NCI-H1105 (cell line): ENCODE measurements at regions not wholly inside any gene's neighbourhood (a gene's known extent, or its start where the extent isn't known, plus 50 kb on each side); places are given as distances from the start of the nearest gene placed in this dataset.
"Not testable (repeated sequence)": the region's sequence is repeated elsewhere in the genome, so short reads cannot be mapped to it uniquely, and the experiment has no call there.

Source experiments
- DNase-seq: peaks from one replicate; lab custom pipeline; 2025; lab: John Stamatoyannopoulos, UW

DNA sequence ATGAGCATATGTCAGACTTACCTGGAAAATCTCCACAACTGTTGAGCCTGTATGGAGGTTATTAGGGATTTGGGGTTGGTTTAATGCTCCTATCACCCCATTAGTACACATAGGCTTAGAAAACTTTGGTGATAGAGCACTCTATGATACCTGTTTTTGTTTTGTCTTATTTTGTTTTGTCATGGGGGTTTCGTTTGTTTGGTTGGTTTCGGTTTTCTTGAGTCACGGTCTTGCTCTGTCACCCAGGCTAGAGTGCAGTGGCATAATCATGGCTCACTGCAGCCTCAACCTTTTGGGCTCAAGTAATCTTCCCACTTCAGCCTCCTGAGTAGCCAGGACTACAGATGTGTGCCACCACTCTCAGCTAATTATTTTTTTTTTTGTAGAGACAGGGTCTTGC lies 70.0 kb downstream of the MZT1 start:
- DNase-seq, result no peak

DNA sequence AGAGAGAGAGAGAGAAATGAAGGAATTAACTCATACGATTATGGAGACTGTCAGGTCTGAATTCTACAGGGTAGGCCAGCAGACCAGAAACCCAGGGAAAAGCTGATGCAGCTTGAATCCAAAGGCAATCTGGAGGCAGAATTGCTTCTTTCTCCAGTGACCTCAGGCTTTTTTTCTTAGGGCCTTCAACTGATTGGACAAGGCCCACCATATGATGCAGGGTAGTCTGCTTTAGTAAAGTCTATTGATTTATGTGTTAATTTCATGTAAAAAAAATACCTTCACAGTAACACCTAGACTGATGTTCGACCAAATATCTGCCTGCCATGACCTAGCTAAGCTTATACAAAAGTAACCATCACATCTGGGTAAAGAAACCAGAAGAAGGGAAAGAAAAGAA lies 71.1 kb downstream of the MZT1 start:
- no peak for DNase-seq

DNA sequence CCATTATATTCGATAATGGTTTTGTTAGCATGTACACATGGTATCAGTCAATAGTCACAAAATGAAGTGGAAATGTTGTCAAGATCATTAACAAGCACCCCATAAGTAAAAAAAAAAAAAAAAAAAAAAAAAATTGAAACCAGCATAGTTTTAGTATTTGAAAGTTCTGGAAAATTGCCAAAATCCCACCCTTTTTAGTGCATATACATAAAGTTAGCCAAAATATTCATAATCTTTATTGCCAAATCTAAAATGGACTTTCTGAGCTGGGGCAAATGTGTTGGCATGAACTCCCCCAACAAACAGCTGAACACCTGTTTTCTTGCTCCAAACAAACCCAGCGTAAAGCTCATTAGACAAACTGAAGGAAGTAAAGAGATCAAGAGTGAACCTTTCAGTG lies 73.9 kb downstream of the MZT1 start:
- no peak for DNase-seq

DNA sequence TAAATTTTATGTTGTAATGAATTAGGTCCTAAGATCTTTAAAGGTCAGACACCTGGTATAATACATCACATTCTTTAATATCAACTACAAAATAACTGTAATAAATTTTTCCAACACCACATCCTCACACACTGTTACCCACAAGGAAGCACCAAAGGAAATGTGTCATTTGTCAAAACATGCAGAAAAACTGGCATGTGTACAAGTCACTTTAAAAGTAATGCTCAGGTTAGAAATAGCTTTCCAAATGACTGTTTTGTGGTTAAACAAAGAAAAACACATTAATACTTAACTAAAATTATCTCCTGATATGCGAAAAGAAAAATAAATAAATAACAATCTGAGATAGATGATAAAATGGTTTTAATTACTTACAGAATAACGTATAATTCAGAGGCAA lies 74.7 kb downstream of the MZT1 start:
- DNase-seq, result no peak

DNA sequence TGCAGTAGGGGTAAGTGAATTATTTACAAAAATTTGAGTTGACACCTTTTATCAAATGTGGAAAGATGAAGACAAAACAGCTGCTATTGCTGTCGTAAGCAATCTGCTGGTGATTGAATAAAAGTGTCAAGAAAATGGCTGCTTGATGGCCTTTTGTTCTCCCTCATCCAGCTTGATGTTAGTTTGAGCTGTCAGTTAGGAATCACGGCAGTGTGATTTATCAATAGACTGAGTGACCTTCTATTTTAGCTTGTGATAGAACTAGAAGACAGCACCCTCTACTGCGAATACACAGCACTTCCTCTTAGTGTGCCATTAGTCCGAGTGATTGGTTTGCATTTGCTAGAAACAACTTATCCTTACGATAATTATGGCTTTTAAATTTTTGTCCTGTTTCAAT lies 76.3 kb downstream of the MZT1 start:
- DNase-seq, result peak; percentile 3

DNA sequence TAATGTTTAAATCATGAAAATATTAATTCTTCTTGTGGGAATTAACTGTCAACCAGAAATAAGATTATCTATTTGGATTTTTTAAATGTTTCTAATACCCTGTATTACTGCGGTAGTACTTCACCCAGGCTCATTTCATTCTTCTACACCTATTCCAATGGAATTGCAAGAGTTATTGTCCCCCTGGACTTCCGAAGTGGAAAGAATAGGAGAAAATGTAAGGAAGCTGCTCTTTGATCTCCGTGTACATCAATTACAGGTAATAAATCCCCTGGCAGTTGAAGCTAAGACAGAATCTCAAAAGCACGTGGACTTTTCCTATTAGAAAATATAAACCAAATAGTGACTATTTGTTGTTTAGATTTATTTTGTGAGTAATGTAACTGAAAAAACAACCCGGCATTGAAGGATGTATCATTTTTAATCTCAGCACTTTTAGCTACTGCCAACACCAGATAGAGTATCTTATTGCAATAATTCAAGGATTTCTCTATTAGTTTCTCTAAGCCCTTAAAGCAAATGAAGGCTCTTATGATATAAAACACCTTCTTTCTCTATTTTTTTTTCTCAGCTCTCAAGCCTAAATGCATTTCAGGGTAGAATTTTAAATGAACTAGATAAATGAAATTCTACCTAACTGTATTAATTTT lies 77.3 kb downstream of the MZT1 start:
- DNase-seq, result no peak

DNA sequence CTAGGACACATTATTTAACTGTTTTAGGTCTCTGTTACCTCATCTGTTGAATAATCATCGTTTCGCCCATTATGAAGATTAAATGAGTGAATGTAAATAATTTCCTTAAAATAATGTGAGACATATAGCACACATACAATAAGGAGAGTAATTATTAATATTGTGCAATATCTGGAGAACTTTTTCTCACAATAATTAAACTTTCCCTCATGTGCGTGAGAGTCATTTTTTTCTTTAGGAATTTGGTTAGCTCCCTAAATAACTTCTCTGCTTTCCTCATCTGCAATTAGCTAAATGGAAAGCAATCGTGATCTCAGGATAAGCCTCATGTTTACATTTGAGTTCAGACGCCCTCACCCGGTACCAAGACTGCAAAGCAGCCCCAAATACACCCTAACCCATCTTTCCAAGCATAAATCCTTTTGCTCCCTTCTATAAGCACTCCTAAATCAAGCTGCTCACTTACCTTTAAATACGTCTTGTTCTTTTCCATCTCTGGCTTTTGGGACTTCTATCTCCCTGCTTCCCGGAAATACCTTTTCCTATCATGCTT lies 78.8 kb downstream of the MZT1 start:
- no peak for DNase-seq

DNA sequence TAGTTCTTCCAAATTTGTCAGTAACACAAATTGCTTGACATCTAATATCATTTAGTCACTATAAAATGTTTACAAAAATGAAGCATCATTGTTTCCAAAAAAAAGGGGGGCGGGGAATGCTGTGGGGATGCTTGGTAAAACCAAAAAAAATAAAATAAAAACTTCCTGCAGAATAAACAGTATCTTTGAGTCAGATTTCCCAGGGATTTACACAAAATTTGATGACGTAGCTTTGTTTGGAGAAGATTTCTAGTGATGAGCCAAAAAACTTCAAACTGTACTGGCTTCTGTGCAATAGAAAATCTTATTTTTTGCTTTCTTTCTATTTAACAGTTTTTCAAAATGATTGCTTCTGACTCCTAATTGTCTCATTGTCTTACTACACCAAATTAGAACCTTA lies 80.0 kb downstream of the MZT1 start:
- no peak for DNase-seq

DNA sequence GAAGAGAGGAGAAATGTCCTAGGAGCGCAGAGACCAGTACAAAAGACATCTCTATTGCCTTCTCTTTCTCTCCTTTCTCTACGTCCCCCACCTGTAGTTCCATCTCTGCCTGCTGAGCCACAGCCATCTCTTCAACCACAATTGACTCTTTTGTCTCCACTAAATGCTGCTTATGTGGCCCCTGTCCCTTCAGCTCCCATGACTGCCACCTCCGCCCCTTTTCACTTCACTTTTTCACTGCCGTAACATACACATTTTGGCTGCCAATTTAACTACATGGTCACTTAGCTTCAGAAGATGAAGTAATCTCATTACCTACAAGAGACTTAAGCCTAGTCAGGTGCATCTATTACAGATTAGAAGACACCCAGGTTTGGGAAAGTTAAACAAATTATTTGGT lies 81.9 kb downstream of the MZT1 start:
- DNase-seq, result no peak

DNA sequence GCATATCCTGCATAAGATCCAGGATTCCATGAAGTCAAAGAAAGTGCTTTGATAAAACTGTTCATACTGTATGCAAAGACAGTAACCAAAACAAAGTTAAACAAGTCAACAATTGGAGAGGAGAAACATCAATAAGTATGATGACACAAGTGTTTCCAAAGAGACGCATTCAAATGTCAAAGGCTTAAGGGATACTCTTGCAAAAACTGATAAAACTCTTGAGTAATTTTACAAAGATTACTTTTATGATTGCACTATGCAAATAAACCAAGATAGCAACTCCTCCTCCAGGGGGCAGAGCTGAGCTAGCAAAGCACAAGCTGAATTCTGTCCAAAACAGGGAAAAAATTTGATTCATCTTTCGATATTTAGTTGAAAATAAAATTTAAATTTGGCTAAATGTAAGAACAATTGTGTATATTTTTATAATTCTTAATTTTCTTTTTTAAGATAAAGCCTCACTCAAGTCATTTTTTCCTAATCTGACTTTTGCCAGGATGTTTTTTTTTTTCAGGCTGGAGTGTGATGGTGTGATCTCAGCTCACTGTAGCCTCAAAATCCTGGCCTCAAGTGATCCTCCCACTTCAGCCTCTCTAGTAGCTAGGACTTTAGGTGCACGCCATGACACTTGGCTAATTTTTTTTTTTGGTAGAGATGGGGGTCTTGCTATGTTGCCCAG lies 84.0 kb downstream of the MZT1 start:
- no peak for DNase-seq

DNA sequence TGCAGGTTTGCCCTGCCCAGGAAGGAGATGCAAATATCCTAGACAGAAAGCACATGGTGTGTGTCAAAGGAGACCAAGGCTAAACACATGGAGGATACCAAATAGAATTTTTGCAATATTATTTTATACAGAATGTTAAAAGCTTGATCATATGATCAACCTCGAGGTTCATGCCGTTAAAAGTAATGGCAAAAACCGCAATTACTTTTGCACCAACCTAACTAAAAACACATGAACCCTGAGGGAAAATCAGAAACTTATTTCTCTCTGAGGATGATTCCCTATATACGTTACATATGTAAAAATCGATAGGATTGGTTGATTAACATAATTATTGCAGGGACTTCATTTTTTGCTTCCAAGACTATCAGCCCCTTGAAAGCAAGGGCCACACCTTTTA lies 88.1 kb downstream of the MZT1 start:
- DNase-seq, result no peak

DNA sequence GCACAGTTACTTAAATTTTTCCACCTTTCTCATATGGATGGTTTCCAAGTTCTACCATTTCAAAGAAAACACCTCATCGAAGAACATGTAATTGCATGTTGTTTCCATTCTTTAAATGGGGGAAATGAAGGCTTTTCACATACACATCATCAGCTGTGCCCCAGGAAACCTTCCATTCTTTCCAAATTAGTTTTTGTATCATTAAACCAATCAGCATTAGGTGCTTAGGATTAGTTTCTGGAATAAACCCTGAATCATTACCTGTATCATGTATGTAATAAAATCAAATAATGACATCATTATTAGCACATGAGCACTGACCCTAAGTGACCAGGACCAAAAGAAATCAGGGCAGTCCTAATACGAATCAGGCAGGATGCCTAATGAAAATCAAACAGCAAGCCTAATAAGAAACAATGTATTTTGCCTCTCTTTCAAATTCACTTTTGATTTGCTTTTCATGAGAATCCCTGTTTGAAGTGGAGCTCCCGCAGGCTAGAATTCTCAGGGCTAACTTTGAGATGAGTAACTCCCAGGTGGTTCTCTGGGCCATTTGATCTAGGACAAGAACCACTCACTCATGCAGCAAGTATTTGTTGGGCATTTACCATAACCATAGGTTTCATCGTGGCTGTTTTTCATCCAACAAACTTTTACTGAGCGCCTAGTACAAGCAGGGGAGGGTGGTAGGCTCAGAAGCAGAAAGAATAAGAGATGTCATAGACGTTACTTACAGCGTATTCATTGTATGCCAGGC lies 89.2 kb downstream of the MZT1 start:
- DNase-seq, result no peak

DNA sequence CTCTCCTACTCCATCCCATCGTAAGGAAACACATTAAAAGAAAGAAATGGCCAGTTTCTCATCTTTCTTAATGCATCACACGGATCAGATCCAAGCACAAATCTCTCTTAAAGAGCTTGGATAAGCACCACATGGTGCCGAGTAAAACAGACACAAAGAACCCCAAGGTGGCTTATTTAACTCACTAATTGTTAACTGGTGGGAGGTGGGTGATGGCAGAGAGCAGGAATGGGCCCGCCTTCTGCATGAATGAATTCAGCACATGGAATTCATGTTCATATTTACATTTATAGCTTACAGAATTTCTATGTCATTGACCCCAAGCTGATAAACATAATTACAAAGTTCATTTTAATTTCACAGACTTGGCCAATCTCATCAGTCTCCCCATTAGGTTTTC lies 89.9 kb downstream of the MZT1 start:
- no peak for DNase-seq

DNA sequence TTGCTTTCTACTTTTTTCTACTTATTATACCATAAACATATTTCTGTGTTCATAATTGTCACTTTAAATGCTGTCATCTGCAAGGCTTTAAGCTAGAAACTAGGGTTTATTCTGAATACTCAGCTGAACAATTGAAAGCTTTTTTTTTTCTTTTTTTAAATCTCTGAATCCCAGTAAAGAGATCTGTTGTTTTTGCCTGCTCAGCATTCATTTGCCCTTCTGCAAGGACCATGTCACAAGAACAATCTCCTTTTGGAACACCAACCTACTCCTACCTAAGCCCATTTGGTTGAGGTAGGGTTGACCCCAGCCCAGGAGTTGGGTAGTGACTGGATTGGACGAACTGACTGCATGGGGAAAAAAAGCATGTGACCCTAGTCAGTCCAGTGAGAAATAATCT lies 92.6 kb downstream of the MZT1 start:
- DNase-seq, result no peak

DNA sequence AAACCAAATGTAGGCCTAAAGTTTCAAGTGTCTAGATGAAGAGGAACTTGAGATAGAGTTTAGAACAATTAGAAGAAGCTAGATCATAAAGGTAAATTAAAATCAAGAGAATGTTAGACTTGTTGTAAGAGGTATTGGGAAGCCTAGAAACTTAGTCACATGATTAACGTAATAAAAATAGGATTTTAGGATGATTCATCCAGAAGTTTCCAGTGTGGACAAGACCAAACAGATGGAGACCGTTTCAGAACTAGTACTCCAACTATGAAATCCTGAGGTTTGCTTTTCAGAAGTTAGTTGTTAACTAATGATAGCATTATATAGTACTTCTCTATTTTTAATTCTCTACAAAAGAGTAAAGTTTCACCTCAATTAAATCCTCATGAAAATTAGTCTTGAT lies 104.9 kb downstream of the MZT1 start:
- no peak for DNase-seq

DNA sequence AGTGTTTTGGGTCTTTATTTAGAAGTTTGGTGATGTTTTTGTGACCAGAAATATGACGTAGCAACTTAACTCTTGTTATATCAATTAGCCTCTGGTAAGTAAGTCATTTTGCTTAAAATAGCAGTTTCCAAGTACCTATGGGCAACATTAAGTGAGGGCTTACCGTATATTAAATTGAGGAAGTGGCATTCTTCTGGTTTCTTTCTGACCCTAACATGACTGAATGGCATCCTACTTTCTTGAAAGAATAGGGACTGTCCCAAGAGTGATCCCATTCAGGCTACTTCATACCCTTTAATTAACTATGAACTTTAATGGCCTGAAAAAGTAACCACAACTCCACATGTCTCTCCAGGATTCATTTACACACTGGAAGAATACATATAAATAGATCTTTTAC lies 106.6 kb downstream of the MZT1 start:
- DNase-seq, result no peak

DNA sequence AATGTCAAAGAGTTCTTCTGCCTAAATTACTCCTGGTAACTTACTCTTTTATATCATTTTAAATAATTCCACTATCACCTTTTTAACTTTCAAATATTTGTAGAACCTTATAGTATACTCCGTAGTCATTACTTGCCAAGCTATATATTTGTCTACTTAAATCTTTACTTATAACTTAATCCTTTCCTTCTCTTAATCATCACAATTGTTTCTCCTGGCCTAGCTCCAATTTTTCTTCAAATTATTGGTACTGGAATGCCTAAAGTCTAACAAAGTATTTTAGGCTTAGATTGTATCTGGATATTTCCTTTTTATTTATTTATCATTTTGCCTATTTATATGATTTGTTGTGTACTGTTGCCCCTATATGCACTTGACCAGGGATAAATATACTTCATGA lies 109.5 kb downstream of the MZT1 start:
- no peak for DNase-seq

DNA sequence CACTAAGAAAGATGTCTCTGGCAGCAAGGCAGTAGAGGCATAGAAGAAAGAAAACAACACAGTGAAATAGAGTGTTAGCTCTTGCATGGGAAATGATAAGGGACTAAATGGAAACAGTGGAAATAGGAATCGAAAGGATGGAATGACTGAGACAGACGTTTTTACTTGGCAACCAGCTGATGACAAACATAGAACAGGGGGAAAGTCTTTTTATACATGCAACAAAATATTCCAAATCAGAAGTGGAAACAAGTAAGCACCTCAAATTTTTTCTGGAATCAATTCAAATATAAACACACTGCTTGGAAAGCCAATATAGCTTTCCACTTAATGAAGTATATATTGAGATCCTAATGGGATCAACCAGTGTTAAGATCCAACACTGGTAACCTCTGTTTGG lies 110.2 kb downstream of the MZT1 start:
- no peak for DNase-seq

DNA sequence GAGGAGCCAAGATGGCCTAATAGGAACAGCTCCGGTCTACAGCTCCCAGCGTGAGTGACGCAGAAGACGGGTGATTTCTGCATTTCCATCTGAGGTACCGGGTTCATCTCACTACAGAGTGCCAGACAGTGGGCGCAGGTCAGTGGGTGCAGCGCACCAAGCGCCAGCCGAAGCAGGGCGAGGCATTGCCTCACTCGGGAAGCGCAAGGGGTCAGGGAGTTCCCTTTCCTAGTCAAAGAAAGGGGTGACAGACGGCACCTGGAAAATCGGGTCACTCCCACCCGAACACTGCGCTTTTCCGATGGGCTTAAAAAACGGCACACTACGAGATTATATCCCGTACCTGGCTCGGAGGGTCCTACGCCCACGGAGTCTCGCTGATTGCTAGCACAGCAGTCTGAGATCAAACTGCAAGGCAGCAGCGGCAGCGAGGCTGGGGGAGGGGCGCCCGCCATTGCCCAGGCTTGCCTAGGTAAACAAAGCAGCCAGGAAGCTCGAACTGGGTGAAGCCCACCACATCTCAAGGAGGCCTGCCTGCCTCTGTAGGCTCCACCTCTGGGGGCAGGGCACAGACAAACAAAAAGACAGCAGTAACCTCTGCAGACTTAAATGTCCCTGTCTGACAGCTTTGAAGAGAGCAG lies 117.1 kb downstream of the MZT1 start:
- not testable (repeated sequence) for DNase-seq

DNA sequence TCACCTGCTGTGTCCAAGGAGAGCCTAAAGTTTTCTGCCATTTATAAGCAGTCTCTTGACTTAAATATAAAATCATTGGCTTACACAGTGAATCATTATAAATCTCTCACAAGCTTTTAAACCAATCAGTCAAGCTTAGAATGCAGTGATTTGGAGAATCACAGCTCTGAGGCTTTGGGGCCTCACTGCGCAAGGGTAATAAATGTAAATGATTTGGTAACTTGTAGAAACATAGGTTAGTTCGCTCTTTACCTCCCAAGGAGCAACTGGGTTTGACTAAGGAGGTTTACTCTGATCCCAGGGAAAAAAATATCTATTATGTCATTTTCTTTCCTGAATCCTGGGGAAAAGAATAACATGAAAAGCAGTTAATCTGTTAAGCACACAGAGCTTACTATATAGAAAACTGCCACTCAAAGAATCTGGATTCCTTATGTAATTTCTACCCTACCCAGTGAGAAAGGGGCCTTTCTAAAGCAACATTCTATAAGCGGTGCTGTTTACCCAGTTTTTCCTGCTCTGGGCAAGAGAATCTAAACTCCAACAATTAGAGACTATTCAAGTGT lies 128.2 kb downstream of the MZT1 start:
- DNase-seq, result no peak

DNA sequence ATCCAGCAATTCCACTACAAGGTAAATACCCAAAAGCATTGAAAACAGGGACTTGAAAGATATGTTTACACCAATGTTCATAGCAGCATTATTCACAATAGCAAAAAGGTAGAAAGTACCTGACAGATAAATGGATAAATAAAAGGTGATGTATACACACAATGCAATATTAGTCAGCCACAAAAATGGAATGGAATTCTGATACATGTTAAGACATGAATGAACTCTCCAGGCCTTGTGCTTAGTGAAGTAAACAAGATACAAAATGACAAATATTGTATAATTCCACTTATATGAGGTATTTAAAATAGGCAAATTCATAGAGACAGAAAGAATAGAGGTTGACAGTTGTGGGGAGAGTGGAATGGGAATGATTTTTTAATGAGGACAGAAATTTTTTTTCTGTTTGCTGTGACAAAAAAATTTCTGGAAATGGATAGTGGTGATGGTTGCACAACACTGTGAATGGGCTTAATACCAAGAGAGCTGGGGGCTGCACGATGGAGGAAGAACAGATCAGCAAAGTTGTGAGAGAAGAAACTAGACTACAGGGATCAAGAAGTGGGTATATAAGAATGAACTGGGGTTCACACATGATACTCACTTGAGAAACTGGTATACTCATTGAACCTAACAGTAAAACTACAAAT lies 137.2 kb downstream of the MZT1 start:
- DNase-seq, result no peak

DNA sequence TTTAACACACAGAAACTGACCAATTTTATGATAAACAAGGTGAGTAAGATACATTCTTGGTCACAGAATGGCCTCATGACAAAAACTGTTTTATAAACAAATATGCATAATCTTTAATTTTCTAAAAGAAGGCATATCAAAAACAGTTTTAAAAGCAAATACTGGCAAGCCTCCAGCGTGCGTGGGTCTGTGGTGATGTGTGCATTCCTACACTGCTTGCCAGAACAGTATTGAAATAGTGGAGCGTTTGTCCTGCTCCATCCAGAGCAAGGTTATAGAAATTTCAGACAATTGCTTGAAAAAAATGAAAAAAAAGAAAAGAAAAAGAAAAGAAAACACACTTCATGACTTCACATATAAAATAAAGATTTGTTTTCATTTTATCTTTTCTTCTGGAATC lies 140.9 kb downstream of the MZT1 start:
- DNase-seq, result no peak
